Transverse colon (tissue), 4 donors: ENCODE measurements at regions not wholly inside any gene's neighbourhood (a gene's known extent, or its start where the extent isn't known, plus 50 kb on each side); places are given as distances from the start of the nearest gene placed in this dataset.

ENCODE experiments used
- POLR2A ChIP-seq: fragments of 450-650 bp; IDR thresholded peaks from one replicate; pipeline ENCODE4 v1.6.1; 2016; ENCODE audit warnings: antibody characterized with exemption, mild to moderate bottlenecking, moderate library complexity
- POLR2AphosphoS5 ChIP-seq, 3 donors: sonication (generic); formaldehyde crosslinking; IDR thresholded peaks; one replicate each; pipeline ENCODE4 v1.6.1; 2016; ENCODE audit warnings: antibody characterized with exemption in 3 of 3
- TF ChIP-seq, protein P1 (sequence below), 5 experiments: fragments of 200-600 bp in 3 of 5; fragments of 450-650 bp in 2 of 5; sonication (generic) in 3 of 5; IDR thresholded peaks; 1 replicate in 2 of 5; 2 replicates in 3 of 5; pipeline ENCODE4 v1.5.1; 2016 to 2017; ENCODE audit warnings: antibody characterized with exemption in 5 of 5, inconsistent platforms in 3 of 5, mild to moderate bottlenecking in 2 of 5, moderate library complexity in 1 of 5

DNA sequence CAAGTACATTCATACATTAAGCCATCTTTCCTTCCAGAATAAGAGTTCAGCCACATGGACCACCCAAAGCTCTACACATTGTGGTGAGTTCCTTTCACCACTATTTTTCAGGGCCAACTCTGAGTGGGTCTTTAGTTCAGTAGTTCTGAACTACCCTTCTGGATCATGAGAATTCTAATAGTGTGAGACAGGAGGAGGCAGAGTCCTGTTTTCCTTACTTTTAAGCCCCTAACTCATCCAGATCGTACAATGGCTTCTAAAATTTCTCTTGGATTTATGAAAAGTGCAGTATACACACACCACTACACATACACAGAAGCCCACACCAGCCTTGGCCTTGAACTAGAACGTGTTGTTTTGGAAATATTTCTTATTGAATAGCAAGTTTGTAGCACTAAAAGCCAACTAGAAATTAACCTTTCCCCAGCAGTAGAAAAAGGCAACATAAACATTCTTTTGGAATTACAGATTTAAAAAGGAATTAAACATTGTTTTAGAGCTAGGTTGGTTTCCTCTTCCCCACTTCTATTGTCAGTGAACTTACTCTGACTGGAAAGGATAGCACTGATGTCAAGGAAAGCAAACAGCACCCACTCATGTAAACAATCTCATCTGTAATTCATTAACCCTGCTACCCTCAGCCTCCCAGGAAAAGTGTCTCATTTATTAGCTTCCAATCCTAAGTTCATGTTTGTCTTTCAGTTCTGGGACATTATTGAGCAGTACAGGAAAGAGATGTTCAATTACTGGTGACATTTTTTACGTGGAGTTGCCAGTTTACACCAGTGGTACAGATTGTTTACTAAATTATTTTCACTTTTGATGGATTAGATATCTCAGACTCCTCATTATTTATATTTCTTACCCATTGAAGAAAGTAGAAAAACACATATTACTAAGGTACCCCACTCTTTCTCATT is 95.7 kb upstream of the AGTR1 start:
- TF ChIP-seq, protein P1, sequence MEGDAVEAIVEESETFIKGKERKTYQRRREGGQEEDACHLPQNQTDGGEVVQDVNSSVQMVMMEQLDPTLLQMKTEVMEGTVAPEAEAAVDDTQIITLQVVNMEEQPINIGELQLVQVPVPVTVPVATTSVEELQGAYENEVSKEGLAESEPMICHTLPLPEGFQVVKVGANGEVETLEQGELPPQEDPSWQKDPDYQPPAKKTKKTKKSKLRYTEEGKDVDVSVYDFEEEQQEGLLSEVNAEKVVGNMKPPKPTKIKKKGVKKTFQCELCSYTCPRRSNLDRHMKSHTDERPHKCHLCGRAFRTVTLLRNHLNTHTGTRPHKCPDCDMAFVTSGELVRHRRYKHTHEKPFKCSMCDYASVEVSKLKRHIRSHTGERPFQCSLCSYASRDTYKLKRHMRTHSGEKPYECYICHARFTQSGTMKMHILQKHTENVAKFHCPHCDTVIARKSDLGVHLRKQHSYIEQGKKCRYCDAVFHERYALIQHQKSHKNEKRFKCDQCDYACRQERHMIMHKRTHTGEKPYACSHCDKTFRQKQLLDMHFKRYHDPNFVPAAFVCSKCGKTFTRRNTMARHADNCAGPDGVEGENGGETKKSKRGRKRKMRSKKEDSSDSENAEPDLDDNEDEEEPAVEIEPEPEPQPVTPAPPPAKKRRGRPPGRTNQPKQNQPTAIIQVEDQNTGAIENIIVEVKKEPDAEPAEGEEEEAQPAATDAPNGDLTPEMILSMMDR (IDR thresholded peaks at IDR 0.05), result no peak
- peak in 1 of 3 donors; percentile 12 for TF ChIP-seq POLR2AphosphoS5 (IDR thresholded peaks at IDR 0.05)
- TF ChIP-seq POLR2A, result no peak
